ENCODE measurements at regions not wholly inside any gene's neighbourhood (a gene's known extent, or its start where the extent isn't known, plus 50 kb on each side); places are given as distances from the start of the nearest gene placed in this dataset.

DNA sequence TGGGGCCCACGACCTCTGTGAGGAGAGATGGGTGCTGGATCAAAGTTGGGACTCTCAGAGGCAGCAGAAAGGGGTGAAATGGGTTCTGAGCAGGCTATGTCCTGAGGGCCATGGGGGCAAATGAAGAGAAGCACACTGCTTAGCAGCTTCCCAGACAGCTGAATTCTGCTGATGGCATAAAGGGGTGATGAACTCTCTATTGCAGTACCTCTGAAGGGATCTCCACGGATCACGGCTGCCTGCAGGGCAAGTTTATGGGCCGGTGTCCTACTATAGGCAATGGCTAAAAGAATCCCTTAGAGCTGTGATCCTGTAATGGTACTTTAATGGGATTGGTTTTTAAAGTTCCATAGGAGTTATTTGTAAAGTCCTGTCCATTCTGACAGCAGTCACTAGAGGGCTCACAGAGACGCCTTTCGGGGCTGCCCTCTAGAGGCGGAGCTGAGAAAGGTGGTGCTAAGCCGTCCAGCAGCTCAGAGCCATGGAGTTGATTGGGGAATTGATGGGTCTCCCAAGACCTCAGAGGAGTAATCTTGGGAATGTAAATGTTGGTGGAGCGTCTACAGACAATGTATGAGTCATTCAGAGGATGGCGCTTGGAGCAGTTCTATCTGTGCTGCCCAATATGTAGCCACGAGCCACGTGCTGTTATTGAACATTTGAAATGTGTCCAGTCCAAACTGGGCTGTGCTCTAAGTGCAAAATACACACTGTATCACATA is 287.3 kb downstream of the COG6 start:
- peak; percentile 95 for DNase-seq

DNA sequence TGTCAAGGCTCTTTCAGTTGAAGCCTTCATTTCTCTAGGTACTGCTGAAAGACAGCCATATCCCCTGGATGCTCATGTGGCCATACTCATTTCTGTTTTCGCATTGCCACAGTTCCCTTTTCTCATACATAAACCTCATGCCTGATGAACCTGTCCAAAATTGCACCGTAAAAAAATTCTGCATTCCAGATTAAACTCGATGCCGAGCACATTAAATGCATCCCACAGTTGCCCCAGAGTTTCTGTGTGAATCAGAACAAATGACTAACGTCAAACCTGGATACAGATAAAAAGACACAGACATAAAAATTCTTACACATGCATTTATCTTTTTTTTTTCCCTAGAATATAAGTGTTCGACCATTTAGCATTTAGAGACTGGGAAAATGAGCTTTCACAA is 288.2 kb downstream of the COG6 start:
- DNase-seq: no peak

DNA sequence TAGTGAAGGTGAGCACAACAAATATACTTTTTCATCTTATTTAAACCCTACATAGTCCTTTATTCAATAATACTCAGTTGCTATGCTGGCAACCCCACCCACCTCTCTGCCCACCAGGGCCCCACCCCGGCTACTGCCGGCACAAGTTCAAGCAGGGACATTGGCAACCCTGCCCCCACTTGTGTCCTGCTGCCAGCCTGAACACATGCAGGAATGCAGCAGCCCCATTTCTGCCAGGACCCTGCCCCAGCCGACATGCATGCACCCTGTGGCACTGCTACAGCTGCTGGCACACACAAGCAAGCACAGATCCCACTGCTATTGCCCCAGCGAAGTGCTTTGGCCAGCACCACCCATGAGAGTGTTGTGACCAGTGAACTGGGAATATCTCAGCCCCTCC is 289.8 kb downstream of the COG6 start:
- no peak for DNase-seq

DNA sequence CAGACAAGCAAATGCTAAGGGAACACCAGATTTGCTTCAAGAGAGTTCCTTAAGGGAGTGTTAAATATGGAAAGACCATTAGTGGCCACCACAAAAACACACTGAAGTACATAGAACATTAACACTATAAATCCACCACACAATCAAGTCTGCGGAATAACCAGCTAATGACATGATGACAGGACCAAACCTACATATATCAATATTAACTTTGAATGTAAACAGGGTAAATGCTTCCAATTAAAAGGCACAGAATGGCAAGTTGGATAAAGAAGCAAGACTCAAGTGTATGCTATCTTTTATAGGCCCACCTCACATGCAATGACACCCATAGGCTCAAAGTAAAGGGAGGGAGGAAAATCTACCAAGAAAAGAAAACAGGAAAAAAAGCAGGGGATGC is 291.3 kb downstream of the COG6 start:
- no peak for DNase-seq

DNA sequence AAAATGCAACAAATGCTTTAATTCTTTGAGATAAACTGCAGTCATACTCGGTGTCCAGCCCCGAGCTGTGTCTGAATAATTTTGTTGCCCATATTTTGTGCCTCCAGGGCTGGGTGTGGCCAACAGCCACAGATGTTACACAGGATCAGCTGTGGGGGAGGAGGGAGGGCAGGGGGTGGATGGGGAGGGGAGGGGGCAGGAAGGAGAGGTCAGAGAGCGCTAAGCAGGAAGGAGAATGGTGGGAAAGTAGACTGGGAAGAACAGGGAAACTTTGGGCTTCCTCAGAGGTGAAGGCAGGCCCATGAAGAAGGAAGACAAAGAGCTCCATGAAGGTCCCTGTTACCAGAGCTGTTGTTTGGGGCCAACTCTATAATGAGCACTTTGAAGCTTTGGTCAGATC is 295.8 kb downstream of the COG6 start:
- DNase-seq: no peak

DNA sequence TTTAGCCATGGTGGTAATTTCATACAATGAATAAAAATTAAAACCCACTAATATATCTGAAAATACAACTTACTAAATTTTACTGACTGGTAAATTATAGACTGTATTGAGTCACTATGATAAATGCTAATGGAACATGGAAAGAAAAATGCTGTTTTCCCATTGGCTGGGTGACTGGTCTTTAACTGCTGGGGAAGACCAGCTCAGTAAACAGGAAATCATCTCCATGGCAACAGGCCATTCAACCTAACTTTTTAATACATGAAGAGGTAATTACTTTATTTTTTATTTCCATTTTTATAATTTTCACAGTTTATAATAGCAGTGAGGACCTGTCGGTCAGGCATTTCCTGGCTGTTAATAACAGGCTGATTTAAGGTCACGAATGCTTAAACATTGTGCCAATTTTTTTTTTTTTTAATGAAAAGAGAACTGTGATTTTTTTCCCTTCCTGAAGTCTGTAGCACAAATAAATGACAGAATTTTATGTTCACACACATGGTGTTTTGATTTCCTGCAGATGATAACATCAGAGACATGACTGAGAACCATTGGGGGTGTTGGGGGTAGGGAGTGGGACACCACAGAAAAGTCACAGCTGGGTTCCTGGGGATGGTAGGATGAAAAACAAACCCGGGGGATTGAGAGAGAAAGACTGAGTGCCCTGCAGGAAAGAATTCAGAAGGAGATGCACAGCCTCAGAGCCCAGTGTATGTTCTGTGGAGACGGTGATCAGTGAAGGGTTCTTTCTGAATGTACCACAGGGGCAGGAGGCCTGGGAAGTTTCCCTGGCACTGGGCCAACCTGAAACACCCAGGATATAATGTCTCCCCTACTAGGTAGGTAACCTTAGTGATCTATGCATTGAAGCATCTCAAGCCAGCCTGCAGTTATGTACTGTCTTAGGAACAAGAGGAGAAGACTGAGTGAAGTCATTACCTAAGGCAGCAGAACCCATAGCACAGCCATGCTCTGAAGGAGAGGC is 297.1 kb downstream of the COG6 start:
- no peak for DNase-seq

DNA sequence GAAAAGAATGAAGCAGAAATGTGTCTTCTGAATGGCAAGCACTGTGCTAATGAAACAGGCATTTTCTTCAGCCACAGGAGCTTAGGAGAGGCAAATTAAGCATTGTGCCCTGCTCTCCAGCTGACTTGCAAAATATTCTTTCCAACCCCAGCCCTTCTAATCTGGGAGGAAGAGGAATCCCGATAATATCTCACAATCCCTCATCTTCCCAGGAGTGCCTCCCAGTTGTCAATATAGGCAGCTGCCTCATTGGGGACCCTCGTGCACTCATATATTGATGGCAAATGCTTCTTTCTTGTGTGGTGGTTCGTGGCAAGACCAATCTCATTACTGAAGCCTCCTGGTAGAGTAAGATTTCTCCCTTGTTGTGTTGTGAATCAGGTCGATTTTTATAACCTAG is 299.0 kb downstream of the COG6 start:
- DNase-seq: no peak

DNA sequence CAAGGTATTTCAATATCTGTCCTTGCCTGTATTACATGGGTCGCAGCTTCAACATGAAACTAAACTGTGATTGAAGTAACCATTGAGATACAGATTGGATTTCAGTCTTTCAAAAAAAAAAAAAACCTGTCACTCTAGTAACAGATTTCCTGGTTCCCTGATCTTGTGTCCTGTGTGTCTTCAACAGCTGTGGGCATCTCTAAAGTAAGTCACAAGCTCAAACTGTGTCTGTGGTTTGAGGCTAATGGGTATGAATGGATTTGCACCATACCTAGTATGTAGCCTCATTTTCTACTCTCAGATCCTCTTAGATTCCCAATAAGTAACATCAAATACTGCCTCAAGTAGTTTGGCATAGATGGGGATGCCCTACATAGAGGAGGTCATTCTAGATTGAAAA is 300.1 kb downstream of the COG6 start:
- DNase-seq: no peak

DNA sequence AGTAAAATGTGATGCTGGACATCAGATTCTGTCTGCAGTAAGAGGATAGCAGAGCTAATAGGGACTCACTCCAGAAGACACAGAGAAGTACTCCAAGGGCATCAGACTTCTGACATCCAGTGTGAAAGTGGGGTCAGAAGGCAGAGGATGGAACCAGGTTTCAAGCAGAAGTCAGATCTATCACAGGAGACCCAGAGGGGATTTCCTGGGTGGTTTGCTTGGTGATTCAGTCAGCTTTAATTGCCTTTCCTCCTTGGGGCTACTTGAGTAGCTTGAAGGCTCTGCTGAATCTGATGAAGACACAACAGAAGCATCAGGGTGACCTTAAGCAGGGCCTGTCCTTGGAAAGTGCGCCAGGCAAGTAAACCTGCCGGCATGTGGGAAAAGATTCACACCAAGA is 300.6 kb downstream of the COG6 start:
- DNase-seq: no peak

DNA sequence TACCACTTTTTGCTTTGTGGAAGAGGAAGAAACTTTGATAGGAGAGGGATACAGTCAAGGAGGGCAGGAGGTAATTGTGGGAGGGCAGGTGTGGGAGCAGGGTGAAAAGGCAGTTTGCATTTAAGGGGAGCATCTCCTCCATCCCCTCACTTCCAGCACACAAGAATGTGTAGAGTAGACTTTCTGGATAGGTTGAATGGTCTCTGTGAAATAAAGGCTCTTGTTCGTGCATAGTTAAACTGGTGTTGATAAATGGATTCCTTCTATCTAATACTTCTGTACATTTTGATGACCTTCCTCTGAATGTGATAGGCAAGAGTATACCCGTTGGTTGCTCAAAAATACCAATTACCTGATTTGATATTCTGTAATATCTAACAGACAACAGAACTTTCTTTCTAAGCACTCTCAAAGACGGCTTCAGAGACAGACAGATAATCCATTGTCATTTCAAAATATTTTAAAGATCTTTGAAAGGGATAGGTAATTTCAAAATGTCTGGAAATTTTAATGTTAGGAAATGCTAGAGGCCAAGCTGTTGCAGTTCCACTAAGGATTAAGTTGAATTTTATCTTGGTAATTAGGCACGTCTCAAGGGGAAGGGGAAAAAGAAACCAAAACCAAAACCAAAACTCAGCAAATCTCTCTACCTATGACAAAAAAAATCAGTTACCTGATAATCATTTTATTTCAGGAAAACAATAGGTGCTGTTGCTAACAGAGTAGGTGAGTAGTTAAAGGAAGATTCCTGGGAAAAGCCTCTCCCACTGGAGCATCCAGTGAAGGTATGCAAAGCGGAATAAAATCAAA is 302.6 kb downstream of the COG6 start:
- DNase-seq: no peak

DNA sequence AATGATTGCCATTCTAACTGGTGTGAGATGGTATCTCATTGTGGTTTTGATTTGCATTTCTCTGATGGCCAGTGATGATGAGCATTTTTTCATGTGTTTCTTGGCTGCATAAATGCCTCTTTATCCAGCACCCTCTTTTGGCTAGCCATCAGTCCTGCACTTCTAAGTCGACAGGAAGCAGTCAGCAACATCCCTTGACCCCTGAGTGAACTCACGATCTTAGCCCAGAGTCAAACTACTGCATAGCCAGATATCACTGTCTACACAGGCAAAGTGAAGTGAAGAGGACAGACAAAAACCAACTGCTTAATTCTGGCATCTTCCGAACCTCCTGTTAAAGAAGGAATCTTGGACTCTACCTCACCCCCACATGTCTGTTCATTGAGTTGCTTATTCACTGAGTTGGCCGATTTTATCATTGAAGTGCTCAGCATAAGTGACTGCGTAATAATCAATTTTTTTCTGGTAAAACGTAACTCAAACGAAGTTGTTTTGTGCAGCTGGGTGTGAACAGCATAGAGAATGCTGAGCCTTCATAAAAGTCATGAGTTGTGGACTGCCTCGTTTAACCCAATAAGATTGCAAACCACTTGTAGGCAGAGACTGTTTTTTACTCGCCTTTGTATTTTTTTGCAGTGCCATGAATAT is 304.2 kb downstream of the COG6 start:
- no peak for DNase-seq

DNA sequence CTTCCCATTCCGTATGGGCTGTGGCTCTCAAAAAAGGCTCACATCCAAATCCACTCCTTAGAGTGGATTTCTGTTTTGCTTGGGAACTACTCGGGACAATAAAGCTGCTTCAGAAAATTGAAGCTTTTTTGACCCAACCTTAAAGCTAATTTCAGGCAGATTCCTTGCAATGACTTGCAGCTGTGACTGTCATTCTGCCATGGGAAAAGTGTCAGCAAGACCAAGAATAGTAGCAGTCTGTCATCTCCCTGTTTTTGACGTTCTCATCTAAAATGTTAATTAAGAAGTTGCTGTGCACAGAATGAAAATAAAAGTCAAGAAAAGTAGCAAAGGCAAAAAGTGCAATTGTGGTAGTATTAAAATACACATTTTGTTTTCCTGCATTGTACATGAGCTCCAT is 304.7 kb downstream of the COG6 start:
- DNase-seq: no peak

DNA sequence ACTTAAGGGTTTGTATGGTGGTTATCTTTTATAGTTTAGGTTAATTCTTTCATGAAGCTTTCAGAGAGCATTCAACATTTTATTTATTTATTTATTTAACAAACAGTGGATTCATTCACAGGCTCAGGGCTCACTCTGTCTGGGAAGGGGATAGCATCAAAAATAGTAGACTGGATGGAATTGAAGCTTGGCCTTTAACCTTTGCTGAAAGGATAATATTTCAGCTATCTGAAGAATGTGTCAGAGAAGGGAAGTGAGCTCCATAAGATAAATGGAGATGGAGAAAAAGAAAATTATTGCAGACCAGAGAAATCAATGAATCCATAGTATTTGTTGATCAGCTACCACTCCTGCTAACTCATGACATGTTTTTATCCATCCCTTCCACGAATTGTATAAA is 305.6 kb downstream of the COG6 start:
- DNase-seq: no peak

DNA sequence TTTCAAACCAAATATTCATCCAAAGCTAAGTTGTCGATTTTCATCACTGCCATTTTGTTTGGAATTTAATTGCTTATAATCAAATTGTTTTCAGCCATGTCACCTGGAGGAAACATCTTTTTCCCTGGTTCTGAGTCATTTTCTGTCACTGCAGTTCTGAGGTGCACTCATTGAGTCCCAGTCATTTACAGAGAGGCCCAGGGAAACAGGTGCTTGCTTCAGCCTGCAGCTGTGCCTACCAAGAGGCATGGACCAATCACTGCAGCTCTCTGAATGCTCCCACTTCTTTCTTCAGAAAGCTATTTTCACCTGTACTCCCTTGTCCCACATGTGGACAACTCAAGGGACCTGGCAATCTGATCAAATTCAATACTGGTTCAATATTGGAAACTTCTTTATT is 308.1 kb downstream of the COG6 start:
- no peak for DNase-seq

DNA sequence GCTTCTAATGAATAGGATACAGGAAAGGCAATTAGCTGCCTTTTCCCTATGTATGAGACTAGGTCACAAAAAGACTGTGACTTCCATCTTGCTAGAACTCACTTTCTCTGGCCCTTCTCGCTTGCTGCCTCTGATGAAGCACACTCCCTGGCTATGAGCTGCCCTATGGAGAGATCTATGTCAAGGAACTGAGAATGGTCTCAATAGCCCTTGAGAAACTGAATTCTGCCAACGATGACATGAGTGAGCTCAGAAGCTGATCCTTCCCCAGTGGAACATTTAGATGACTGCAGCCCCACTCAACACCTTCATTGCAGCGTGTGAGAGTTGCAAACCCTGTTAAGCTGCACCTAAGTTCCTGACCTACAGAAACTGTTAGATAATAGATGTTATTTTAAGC is 309.8 kb downstream of the COG6 start:
- DNase-seq: no peak

DNA sequence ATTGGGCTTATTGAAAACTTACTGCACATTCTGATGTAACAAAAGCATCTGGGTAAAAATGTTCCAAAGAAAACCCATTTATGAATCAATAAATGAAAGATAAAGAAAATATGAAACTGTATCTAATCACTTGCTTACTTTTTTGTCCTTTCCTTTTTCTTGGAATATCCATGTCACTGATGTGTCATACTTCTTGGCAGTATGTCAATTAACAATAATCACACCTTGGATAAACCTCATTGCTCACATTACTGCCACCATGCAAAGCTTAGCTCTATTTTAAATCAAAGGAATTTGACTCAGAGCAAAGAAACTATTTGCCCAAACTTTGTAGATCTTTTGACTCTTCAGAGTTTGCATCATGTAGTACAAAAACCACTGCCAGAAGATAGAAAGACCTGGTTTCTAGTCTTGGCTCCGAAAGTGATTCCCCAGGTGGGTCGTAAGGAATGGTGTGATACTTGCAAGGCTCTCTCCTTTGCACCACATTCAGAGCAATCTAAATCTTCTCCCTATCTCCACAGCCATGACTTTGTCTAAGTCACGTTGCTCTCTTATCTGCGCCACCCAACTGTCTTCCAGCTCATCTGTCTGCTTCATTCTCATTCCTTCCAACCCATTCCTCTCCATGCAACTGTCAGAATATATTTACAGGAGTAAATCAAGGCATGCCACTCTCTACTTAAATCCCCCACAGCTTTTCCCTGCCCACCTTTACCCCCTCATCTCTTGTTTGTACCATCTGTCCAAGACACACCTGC is 311.9 kb downstream of the COG6 start:
- DNase-seq: no peak

DNA sequence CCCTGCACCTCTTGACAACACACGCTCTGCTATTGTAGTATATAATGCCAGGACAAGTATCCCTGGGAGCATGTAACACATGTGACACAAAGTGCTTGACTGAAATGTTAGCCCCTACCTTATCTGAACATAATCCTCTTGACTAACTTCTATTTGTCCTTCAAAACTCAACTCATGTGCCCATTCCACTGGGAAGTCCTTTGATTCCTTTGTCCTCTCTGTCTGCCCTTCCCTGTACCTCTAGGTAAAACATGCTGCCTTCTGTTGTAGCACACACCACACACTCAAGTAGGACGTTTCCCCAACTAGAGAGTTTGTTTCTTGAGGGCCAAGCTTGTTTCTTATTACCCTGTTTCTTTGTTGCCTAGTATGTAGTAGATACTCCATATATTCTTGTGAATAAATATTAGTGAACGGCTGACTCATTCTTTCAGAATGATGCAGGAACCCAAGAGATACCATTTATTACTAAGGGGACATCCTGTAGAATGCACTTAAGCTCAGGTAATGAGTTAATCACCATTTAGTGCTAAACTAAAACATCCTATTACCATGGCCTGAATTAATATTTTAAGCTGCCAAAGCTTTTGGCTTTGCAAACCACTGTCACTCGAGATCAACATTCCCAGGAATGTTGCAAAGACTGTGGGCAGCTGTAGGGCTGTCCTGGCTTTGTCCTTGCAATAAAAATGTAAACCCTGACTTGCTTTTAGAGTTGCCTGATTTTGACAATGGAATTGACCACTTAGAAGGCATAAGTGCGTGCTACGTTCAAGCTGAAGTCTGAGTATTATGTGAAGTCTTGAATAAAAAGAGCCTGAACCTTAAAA is 313.4 kb downstream of the COG6 start:
- DNase-seq: no peak

DNA sequence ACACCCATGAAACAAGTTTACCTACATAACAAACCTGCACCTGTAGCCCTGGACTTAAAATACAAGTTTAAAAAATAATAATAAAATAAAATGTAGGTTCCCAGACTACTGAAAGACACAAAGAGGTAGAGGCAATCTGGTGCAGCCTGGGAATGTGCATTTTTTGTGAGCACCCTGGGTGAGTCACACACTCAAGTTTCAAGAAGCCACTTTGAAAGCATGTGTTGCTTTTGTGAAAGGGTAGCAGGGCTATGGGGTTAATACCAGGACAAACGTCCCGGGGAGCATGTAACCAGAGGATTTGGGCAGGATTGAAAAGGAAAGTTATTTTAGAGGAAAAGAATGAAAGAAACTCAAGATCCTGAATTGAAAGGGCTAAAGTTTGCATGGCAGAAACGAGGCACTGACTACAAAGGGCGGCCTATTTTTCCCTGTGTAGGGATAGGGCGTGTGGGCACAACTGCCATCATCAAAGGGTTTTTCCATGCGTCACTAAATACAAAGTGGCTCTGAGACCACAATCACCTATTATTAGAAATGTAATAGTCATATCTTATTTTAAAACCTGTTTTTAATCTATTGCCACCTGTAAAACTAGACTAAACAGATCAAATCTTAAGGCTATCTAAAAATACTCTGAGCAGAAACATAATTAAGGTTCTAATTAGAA is 314.9 kb downstream of the COG6 start:
- DNase-seq: no peak

DNA sequence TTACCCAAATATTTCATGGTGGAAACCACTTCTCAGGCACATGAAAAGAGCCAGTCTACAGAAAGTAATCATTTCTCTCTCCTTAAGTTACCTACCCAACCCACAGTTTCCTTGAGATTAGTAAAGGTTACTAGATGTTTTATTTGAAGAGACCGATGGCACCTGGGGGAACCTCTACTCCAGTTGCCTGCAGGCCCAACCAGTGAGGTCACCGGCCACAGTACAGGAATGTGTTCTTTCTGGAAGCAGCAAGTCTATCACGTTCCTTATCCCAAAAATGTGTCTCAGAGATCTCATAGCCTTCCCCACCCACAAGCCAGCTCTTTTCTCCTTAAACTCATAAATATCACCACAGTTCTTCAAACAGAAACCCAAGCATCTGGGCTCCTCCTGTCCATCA is 316.1 kb downstream of the COG6 start:
- no peak for DNase-seq

DNA sequence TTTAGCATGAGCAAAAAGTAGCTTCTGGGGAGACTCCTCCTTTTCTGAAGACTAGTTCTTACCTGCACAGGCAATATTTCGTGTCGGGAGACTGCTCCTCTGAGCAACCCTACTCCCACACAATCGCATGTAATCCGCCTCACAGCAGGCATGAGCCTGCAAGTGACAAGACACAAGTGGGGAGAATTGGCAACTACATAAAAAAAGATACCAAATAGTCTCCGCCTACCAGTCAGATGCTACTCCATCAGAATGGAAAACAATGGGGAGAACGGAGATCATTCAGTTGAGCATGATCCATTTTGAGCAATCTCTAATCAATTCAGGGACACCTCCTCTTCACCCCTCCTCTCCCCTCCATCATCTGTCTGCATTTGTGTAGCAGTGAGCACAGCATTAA is 321.0 kb downstream of the COG6 start:
- no peak for DNase-seq

DNA sequence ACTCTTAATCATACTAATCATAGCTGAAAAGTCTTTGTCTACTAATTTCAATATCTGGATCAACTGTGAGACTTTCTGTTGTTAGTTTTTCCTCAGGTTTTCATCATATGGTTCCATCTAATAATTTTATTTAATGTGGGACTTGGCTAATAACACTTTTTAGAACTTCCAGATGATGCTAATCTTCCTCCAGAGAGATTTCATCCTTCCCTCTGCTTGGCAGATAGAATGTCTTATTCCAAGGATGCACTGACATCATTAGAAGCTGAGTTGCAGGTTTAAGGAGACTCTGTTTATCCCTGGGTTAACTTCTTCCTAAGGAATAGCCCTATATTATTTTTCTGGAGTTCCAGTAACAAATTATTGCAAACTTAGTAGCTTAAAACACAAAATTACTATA is 325.6 kb downstream of the COG6 start:
- DNase-seq: no peak

All from islet precursor cell (in vitro differentiated cells).